Uterus (tissue), 2 donors: ENCODE measurements at regions not wholly inside any gene's neighbourhood (a gene's known extent, or its start where the extent isn't known, plus 50 kb on each side); places are given as distances from the start of the nearest gene placed in this dataset.

ENCODE experiments used
- POLR2A ChIP-seq, 2 donors: fragments of 450-650 bp; IDR thresholded peaks; one replicate each; pipeline ENCODE4 v1.6.1; 2016; ENCODE audit warnings: antibody characterized with exemption in 2 of 2, mild to moderate bottlenecking in 1 of 2, moderate library complexity in 1 of 2
- TF ChIP-seq, protein P1 (sequence below), 4 experiments: fragments of 200-600 bp in 2 of 4; fragments of 450-650 bp in 2 of 4; sonication (generic) in 2 of 4; IDR thresholded peaks; one replicate each; pipeline ENCODE4 v1.5.1; 2016 to 2019; ENCODE audit warnings: antibody characterized with exemption in 4 of 4, mild to moderate bottlenecking in 2 of 4, moderate library complexity in 1 of 4

DNA sequence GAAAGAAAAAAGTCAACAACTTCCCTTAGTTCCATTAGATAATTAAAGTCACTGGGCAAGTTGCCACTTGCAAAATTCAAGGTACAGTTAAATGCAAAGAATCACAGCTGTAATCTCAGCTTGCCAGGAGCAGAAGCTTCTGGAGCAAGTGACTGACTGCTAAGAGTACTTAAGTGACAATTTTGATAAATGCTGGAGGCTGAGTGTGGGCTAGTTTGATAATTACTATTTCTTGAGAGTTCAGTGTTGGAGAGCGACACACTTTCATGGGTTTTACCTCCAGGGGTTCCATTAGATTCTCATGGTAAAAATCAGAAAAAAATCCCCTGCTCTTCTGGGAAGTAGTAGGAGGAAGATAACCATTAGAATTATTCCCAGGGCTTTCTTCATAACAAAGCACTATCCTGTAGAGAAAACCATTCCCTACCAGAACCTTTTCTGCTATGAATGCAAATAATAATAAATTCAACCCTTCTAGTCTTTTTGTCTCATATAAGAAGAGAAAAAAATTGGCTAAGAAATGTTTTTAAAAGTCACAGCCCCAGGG lies 486.3 kb downstream of the POM121L12 start:
- TF ChIP-seq, protein P1, sequence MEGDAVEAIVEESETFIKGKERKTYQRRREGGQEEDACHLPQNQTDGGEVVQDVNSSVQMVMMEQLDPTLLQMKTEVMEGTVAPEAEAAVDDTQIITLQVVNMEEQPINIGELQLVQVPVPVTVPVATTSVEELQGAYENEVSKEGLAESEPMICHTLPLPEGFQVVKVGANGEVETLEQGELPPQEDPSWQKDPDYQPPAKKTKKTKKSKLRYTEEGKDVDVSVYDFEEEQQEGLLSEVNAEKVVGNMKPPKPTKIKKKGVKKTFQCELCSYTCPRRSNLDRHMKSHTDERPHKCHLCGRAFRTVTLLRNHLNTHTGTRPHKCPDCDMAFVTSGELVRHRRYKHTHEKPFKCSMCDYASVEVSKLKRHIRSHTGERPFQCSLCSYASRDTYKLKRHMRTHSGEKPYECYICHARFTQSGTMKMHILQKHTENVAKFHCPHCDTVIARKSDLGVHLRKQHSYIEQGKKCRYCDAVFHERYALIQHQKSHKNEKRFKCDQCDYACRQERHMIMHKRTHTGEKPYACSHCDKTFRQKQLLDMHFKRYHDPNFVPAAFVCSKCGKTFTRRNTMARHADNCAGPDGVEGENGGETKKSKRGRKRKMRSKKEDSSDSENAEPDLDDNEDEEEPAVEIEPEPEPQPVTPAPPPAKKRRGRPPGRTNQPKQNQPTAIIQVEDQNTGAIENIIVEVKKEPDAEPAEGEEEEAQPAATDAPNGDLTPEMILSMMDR (IDR thresholded peaks at IDR 0.05) = no peak
- TF ChIP-seq POLR2A (IDR thresholded peaks at IDR 0.05) = no peak
